Thyroid gland (tissue), 4 donors: ENCODE measurements at regions not wholly inside any gene's neighbourhood (a gene's known extent, or its start where the extent isn't known, plus 50 kb on each side); places are given as distances from the start of the nearest gene placed in this dataset.

Source experiments
- DNase-seq, 2 donors: peaks; one replicate each; pipeline ENCODE4 v3.0.0-alpha.2; 2019
- H3K27ac ChIP-seq, 3 donors: fragments of 200-600 bp; sonication (generic); 1 replicate in 2 of 3; 2 replicates in 1 of 3; pipeline ENCODE4 v1.5.1; 2016 to 2019; ENCODE audit warnings: mild to moderate bottlenecking in 1 of 3, moderate library complexity in 1 of 3
- H3K27me3 ChIP-seq: fragments of 200-600 bp; sonication (generic); one replicate; pipeline ENCODE4 v1.5.1; 2019
- H3K36me3 ChIP-seq, 2 donors: fragments of 200-600 bp; sonication (generic); one replicate each; pipeline ENCODE4 v1.5.1; 2016 to 2019
- H3K4me1 ChIP-seq, 2 donors: fragments of 200-600 bp; sonication (generic); one replicate each; pipeline ENCODE4 v1.5.1; 2017 to 2019
- H3K4me3 ChIP-seq, 3 donors: fragments of 200-600 bp; sonication (generic); replicated peaks in 1 of 3; 1 replicate in 2 of 3; 2 replicates in 1 of 3; pipeline ENCODE4 v1.5.1; 2016; ENCODE audit warnings: mild to moderate bottlenecking in 1 of 3
- H3K9me3 ChIP-seq: fragments of 200-600 bp; sonication (generic); one replicate; pipeline ENCODE4 v1.5.1; 2017
- CTCF ChIP-seq, 6 experiments: fragments of 200-600 bp in 3 of 6; fragments of 450-650 bp in 3 of 6; sonication (generic) in 3 of 6; IDR thresholded peaks; one replicate each; pipeline ENCODE4 v1.5.1; 2016 to 2019; ENCODE audit warnings: antibody characterized with exemption in 6 of 6, mild to moderate bottlenecking in 2 of 6, inconsistent platforms in 1 of 6, moderate library complexity in 1 of 6
- POLR2A ChIP-seq, 2 donors: fragments of 450-650 bp; IDR thresholded peaks; one replicate each; pipeline ENCODE4 v1.6.1; 2017; ENCODE audit warnings: antibody characterized with exemption in 2 of 2, mild to moderate bottlenecking in 2 of 2, moderate library complexity in 1 of 2
- WGBS, 2 donors: methylation state at CpG; one replicate each; pipeline ENCODE4 v1.1.5; 2017; 5-methylcytosine and 5-hydroxymethylcytosine counted together
- intact Hi-C: fragments of 100-400 bp; cut with DNase I; formaldehyde crosslinking; loops from one replicate; pipeline ENCODE4 v1.15.1; 2023

- TF ChIP-seq POLR2A (IDR thresholded peaks at IDR 0.05) = no peak
- peak in 4 of 6 experiments; percentile 17 to 68 (median 56) for TF ChIP-seq CTCF (IDR thresholded peaks at IDR 0.05)
- Histone ChIP-seq H3K4me1 (no peaks in the 10 kb centered on the region), H3K27me3 (no peaks in the 10 kb centered on the region), H3K9me3 (no peaks in the 10 kb centered on the region), H3K4me3 (no peak overlapping the region), H3K36me3 (no peaks in the 10 kb centered on the region), H3K27ac (no peak overlapping the region)
- no peak for DNase-seq
- 62 to 69% methylated on average over 5 of the region's 5 CpGs for WGBS, 2 donors
- intact Hi-C loops = no loop called here
Observed at GRCh38 chr4:32775049-32775448, 2054.9 kb downstream of the PCDH7 start.

- Histone ChIP-seq H3K36me3 (no peaks in the 10 kb centered on the region), H3K27me3 (no peaks in the 10 kb centered on the region), H3K27ac (no peak overlapping the region), H3K9me3 (no peaks in the 10 kb centered on the region), H3K4me3 (no peak overlapping the region), H3K4me1 (no peaks in the 10 kb centered on the region)
- 93 to 94% methylated on average over 3 of the region's 3 CpGs for WGBS, 2 donors
- intact Hi-C loops = no loop called here
- no peak for DNase-seq
- TF ChIP-seq POLR2A (IDR thresholded peaks at IDR 0.05) (no peak), CTCF (IDR thresholded peaks at IDR 0.05) (no peak)
Observed at GRCh38 chr4:32776435-32777203, 2056.4 kb downstream of the PCDH7 start.

DNA sequence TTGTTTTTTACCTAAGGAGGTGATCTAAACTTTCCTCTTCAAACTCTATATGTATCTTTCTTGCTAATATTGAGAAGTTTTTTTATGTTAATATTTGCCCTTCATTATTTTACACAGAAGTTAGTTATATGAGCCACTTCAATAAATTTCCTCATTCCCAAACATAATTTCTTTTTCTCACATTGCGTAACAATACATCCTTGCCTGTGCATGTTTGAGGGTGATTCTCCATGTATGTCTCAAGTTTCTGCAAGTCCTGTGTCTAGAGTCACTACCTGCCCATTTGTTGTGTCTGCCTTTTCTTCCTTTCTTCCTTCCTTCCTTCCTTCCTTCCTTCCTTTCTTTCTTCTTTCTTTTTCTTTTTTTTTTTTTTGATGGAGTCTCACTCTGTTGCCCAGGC, 2057.9 kb downstream of the PCDH7 start:
- DNase-seq = no peak
- Histone ChIP-seq H3K4me1 (no peaks in the 10 kb centered on the region), H3K36me3 (no peaks in the 10 kb centered on the region), H3K27ac (no peak overlapping the region), H3K27me3 (no peaks in the 10 kb centered on the region), H3K4me3 (no peak overlapping the region), H3K9me3 (no peaks in the 10 kb centered on the region)
- 95 to 97% methylated on average over 1 of the region's 1 CpG for WGBS, 2 donors
- TF ChIP-seq POLR2A (IDR thresholded peaks at IDR 0.05) (no peak), CTCF (IDR thresholded peaks at IDR 0.05) (no peak)
- intact Hi-C loops = no loop called here

- TF ChIP-seq CTCF (IDR thresholded peaks at IDR 0.05) (no peak), POLR2A (IDR thresholded peaks at IDR 0.05) (no peak)
- Histone ChIP-seq H3K9me3 (no peaks in the 10 kb centered on the region), H3K27ac (no peak overlapping the region), H3K4me3 (no peak overlapping the region), H3K4me1 (no peaks in the 10 kb centered on the region), H3K36me3 (no peaks in the 10 kb centered on the region), H3K27me3 (no peaks in the 10 kb centered on the region)
- intact Hi-C loops = no loop called here
- DNase-seq = no peak
- 93% methylated on average over 1 of the region's 1 CpG for WGBS, 2 donors
Observed at GRCh38 chr4:32778938-32779337, 2058.8 kb downstream of the PCDH7 start.

- no peak for DNase-seq
- Histone ChIP-seq H3K9me3 (no peaks in the 10 kb centered on the region), H3K27ac (no peak overlapping the region), H3K4me1 (no peaks in the 10 kb centered on the region), H3K4me3 (no peak overlapping the region), H3K27me3 (no peaks in the 10 kb centered on the region), H3K36me3 (no peaks in the 10 kb centered on the region)
- intact Hi-C loops = no loop called here
- TF ChIP-seq POLR2A (IDR thresholded peaks at IDR 0.05) (no peak), CTCF (IDR thresholded peaks at IDR 0.05) (no peak)
Observed at GRCh38 chr4:32789026-32789608, 2068.9 kb downstream of the PCDH7 start.
